T-helper 2 cell treated with Interferon-gamma antibody and Interleukin-4, amounts not matched to agents 100 ng/mL and 5 ng/mL, for 36 hours (primary cell): ENCODE measurements at regions not wholly inside any gene's neighbourhood (a gene's known extent, or its start where the extent isn't known, plus 50 kb on each side); places are given as distances from the start of the nearest gene placed in this dataset.
"Not testable (repeated sequence)": the region's sequence is repeated elsewhere in the genome, so short reads cannot be mapped to it uniquely, and the experiment has no call there.

Source experiments
- intact Hi-C: fragments of 100-400 bp; cut with micrococcal nuclease; formaldehyde crosslinking; loops from one replicate; pipeline ENCODE4 v1.15.1; 2023

GRCh38 chr9:135400496-135400895, 79.1 kb upstream of the PPP1R26 start:
- intact Hi-C loops: no loop called here

GRCh38 chr9:135401218-135401617, 78.4 kb upstream of the PPP1R26 start:
- intact Hi-C loops: no loop called here

DNA sequence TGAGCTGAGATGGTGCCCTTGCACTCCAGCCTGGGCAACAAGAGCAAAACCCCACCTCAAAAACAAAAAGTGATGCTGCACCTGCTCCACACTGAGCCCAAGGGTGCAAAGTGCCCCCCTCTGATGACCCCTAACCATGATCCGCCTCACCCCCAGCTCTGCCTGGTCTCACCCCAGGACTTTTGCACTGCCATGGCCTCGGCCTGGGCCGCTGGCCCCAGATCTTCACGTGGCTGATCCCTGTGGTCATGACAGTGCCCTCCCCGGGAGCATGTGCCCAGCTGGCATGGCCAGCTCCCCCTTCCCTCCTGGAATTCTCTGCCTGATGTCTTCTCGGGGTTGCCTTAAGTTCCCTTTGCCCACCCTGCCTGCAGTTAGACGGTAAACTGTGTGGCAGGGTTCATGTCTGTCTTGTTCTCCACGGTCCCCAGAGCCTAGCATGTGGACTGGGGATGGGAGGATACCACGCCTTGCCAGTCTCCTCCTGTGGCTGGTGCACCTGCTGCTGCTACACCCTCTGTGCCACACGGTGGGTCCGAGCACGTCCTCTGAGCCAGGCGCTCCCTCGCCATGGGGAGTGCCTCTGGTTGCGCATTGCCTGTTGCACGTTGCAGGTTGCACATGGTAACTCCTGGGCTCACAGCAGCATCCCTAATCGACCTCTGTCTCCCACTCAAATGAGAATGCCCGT, 77.4 kb upstream of the PPP1R26 start:
- intact Hi-C loops: no loop called here

- intact Hi-C loops: no loop called here
These were observed 76.6 kb upstream of the PPP1R26 start for GRCh38 chr9:135402739-135403695.

GRCh38 chr9:135403733-135404450, 75.7 kb upstream of the PPP1R26 start:
- intact Hi-C loops: no loop called here

GRCh38 chr9:135404451-135405144, 75.0 kb upstream of the PPP1R26 start:
- intact Hi-C loops: no loop called here

DNA sequence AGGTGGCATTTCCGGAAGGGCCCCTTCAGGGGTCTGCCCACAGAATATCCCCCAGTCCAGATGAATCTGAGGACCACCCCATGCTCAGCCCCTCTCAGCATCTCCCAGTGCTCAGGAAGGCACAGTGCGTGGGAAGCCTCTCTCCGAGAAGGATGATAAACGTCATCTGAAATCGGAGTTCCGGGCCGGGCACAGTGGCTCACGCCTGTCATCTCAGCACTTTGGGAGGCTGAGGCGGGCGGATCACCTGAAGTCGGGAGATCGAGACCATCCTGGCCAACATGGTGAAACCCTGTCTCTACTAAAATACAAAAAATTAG, 74.5 kb upstream of the PPP1R26 start:
- intact Hi-C loops: not testable (repeated sequence)

DNA sequence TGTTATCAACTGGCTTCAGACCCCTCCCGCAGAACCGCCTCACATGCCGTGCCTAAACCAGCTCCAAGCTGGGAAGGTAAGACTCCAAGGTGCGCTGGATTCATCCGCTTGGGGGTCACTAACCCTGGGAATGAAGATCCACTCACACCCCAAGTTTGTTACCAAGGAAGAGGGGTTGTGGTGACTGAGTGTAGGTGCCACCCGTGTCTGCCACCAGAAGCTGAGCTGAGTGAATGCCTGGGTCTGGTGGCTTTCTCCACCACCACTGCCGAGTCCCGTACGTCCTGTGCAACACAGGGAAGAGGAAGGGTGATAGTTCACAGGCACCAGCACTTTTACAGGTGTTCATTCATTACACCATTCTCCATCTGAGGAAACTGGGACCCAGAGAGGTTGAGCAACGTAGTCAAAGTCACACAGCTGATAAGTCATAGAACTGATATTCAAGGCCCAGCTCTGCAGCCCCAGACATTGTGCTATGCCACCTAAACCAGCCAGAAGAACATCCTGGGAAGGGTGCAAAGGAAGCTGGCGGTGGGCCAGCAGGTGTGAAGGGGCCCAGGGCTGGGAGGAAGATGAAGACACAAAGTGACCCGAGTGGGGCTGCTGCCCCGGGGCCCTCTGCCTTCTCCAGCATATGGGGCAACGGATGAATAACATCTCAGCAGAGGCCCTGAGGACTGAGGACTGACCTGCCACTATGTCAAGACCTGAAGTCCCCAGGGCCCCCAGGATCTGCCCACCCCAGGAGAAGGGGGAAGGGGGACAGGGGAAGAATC, 70.9 kb upstream of the PPP1R26 start:
- intact Hi-C loops: no loop called here

- intact Hi-C loops: no loop called here
These were observed 70.0 kb upstream of the PPP1R26 start for GRCh38 chr9:135409286-135410200.

DNA sequence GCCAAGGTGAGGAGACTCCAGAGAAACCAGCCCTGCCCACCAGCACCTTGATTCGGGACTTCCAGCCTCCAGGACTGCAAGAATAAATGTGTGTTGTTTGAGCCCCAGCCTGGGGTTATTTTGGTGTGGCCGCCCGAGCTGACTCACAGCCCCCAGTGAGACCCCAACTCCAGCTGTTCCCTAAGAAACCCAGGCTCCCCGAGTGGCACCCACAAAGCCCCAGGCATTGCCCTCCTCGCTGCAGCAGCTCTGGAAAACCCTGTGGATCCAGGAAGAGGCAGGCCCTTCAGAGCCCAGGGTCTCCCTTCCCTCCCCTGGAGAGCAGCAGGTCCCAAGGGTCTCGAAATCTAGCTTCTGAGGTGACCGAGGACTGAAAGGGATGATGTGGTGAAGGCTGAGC, 69.2 kb upstream of the PPP1R26 start:
- intact Hi-C loops: no loop called here

DNA sequence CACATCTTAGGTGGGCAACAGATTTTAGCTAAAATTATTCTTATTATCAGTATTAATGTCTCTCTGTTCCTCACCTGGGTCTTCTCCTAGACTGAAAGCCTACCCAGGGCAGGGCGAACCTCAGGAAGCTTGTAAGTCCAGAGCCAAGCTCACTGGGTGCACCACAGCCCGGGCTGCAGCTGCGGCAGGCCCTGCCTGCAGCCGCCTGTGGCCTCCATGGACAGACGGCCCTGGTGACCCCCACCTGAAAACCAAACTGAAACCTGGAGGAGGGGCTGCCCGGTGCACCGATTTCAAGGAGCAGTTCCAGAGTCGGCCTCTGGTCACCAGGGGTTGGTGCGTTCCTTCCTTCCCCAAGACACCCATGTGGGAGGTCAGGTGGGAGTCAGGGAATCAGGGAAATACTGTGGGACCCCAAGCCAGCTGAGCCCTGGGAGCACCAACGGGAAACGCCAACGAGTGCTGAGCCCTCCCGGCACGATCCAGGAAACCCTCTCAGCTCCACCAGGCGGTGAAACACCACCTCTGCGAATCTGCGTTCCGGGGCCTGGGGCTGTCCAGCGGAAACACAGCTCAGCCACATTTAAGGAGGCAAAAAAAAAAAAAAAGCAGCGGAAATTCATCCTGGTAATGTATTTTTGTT, 68.6 kb upstream of the PPP1R26 start:
- intact Hi-C loops: no loop called here

DNA sequence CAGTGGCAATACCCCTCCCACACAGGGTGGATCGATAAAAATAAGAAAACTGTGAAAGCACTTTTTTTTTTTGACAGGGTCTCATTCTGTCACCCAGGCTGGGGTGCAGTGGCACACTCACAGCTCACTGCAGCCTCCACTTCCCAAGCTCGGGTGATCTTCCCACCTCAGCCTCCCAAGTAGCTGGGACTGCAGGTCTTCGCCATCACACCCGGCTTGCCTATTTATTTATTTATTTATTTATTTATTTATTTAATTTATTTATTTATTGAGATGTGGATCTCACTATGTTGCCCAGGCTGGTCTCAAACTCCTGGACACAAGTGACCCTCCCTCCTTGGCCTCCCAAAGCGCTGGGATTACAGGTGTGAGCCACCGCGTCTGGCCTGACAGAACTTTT, 68.0 kb upstream of the PPP1R26 start:
- intact Hi-C loops: not testable (repeated sequence)

- intact Hi-C loops: not testable (repeated sequence)
These were observed 67.1 kb upstream of the PPP1R26 start for GRCh38 chr9:135412315-135413085.

GRCh38 chr9:135413086-135413375, 66.6 kb upstream of the PPP1R26 start:
- intact Hi-C loops: no loop called here

DNA sequence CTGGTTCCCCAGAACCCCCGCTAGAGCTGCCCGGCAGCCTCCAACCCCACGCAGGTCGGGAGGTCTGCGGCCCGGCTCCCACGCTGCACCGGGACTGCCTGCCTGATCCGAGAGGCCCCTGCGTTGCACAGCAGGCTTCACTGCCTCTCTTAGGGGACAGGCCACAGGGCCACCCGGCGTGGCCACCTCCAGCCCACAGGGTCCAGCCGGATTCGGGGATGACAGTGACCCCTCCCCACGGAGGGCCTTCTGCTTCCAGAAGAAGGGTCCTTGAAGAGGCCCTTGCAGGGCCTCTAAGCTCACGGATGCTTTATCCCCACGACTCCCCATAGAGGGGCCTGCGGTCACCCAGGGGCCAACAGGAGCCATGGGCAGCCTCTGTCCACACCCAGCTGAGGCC, 66.1 kb upstream of the PPP1R26 start:
- intact Hi-C loops: no loop called here

GRCh38 chr9:135414293-135414692, 65.3 kb upstream of the PPP1R26 start:
- intact Hi-C loops: no loop called here

DNA sequence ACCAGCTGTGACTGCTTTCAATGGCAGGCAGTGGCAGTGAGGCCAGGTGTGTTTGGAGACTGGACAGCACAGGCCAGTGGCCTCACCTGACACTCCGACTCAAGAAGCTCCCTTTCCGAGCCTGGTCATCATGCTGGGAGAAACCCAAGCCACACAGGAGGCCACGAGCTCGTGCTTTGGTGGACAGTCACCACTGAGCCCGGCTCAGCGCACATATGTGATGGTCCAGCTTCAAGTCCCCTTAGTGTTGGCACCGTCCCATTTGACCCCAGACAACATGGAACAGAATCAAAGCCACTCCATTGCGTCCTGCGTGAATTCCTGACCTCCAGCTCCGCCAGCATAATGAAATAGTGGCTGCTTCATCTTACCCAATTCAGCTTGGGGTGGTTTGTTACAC, 64.0 kb upstream of the PPP1R26 start:
- intact Hi-C loops: no loop called here

- intact Hi-C loops: no loop called here
These were observed 62.8 kb upstream of the PPP1R26 start for GRCh38 chr9:135416664-135417290.
